Parathyroid adenoma (tissue), 2 donors: ENCODE measurements at regions not wholly inside any gene's neighbourhood (a gene's known extent, or its start where the extent isn't known, plus 50 kb on each side); places are given as distances from the start of the nearest gene placed in this dataset.
"Not testable (repeated sequence)": the region's sequence is repeated elsewhere in the genome, so short reads cannot be mapped to it uniquely, and the experiment has no call there.

Experiments
- H2AFZ ChIP-seq: fragments of 300-600 bp; sonication (generic); one replicate; pipeline ENCODE4 v1.7.0; 2017; ENCODE audit warnings: antibody characterized with exemption, mild to moderate bottlenecking
- H3K27ac ChIP-seq: fragments of 300-600 bp; sonication (generic); one replicate; pipeline ENCODE4 v1.7.0; 2017
- H3K27me3 ChIP-seq: fragments of 300-600 bp; sonication (generic); one replicate; pipeline ENCODE4 v1.7.0; 2017; ENCODE audit warnings: low read length; ENCODE audit not compliant: control insufficient read depth, insufficient read depth
- H3K36me3 ChIP-seq: fragments of 300-600 bp; sonication (generic); one replicate; pipeline ENCODE4 v1.7.0; 2017; ENCODE audit warnings: low read length; ENCODE audit not compliant: control insufficient read depth, insufficient read depth
- H3K4me1 ChIP-seq: fragments of 300-600 bp; sonication (generic); one replicate; pipeline ENCODE4 v1.7.0; 2017; ENCODE audit warnings: control low read depth
- H3K4me2 ChIP-seq: fragments of 300-600 bp; sonication (generic); one replicate; pipeline ENCODE4 v1.7.0; 2017; ENCODE audit warnings: low read length
- H3K4me3 ChIP-seq: fragments of 300-600 bp; sonication (generic); one replicate; pipeline ENCODE4 v1.7.0; 2017; ENCODE audit warnings: low read depth, low read length
- H3K79me2 ChIP-seq: fragments of 300-600 bp; sonication (generic); one replicate; pipeline ENCODE4 v1.7.0; 2017; ENCODE audit warnings: control low read depth
- H3K9ac ChIP-seq: fragments of 300-600 bp; sonication (generic); one replicate; pipeline ENCODE4 v1.7.0; 2017; ENCODE audit warnings: mild to moderate bottlenecking
- H3K9me3 ChIP-seq: fragments of 300-600 bp; sonication (generic); one replicate; pipeline ENCODE4 v1.7.0; 2017; ENCODE audit warnings: low read length; ENCODE audit not compliant: control insufficient read depth
- TF ChIP-seq, protein P1 (sequence below): fragments of 300-600 bp; sonication (generic); IDR thresholded peaks from one replicate; pipeline ENCODE4 v1.7.0; 2017; ENCODE audit warnings: antibody characterized with exemption, mild to moderate bottlenecking
- donor health status: primary hyperparathyroidism.

DNA sequence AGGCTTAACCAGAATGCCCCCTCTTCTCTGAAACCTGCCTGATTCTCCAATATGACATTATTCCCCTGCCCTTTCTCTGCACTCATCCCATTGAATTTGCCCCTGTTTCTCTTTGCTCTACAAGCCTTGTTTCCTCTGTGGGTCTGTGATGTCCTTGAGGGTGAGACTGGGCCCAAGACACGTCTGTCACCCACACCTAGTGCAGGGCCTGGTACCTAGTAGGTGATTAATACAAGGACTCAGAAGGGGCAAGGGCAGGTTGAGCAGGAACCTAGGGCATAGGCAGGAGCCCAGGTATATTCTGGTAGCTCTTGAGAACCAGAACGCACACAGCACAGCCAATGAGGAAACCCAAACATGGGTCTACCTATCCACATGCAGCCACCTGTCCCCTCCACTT, 81.9 kb upstream of the HMGXB4 start:
- H3K9ac ChIP-seq, result no peak overlapping the region
- H3K4me1 ChIP-seq, result no peaks in the 10 kb centered on the region
- no peaks in the 10 kb centered on the region for H3K79me2 ChIP-seq
- no peaks in the 10 kb centered on the region for H3K27me3 ChIP-seq
- no peak overlapping the region for H2AFZ ChIP-seq
- no peak overlapping the region for H3K4me2 ChIP-seq
- H3K27ac ChIP-seq, result no peak overlapping the region
- TF ChIP-seq, protein P1, sequence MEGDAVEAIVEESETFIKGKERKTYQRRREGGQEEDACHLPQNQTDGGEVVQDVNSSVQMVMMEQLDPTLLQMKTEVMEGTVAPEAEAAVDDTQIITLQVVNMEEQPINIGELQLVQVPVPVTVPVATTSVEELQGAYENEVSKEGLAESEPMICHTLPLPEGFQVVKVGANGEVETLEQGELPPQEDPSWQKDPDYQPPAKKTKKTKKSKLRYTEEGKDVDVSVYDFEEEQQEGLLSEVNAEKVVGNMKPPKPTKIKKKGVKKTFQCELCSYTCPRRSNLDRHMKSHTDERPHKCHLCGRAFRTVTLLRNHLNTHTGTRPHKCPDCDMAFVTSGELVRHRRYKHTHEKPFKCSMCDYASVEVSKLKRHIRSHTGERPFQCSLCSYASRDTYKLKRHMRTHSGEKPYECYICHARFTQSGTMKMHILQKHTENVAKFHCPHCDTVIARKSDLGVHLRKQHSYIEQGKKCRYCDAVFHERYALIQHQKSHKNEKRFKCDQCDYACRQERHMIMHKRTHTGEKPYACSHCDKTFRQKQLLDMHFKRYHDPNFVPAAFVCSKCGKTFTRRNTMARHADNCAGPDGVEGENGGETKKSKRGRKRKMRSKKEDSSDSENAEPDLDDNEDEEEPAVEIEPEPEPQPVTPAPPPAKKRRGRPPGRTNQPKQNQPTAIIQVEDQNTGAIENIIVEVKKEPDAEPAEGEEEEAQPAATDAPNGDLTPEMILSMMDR, result no peak
- no peaks in the 10 kb centered on the region for H3K36me3 ChIP-seq
- no peaks in the 10 kb centered on the region for H3K9me3 ChIP-seq
- H3K4me3 ChIP-seq, result no peak overlapping the region

DNA sequence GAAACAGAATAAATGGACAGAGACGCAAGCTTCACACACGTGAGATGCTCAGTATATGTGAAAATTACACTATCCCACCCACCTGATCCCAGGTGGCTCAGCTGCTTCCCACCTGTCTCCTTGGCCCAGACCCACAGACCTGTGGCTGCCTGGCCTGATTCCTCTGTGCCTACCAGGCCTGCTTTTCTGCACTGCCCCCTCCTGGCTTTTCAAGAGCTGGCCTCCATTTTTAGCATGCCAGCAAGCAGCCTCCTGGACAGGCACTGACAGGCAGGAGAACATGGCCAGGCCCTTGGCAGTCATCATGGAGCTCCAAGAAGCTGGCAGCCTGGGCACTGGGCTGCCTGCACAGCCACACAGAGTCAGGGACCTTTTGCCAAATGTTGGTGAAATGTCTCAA, 79.5 kb upstream of the HMGXB4 start:
- no peaks in the 10 kb centered on the region for H3K4me1 ChIP-seq
- no peak overlapping the region for H2AFZ ChIP-seq
- no peaks in the 10 kb centered on the region for H3K27me3 ChIP-seq
- no peaks in the 10 kb centered on the region for H3K36me3 ChIP-seq
- H3K4me2 ChIP-seq, result no peak overlapping the region
- TF ChIP-seq, protein P1, result no peak
- H3K4me3 ChIP-seq, result no peak overlapping the region
- no peak overlapping the region for H3K9ac ChIP-seq
- H3K79me2 ChIP-seq, result no peaks in the 10 kb centered on the region
- H3K9me3 ChIP-seq, result no peaks in the 10 kb centered on the region
- no peak overlapping the region for H3K27ac ChIP-seq

DNA sequence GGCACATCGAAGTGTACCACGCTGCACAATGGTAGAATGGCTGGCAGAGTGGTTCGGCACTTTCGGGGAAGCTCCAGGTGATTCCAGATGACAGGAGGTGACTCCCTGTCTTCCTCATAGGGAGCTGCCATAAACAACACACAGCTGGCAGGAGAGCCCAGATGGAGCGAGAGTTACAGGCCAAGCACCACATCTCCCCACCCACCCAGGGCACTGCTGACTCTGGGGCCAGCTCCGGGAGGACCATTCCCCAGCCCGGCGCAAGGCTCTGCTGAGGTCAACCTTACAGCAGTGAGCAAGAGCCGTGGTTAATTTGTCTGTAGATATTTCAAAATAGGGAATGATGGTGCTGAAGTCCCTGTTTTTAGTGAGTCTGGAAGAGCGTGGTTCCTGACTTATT, 78.8 kb upstream of the HMGXB4 start:
- Histone ChIP-seq H3K9ac (no peak overlapping the region), H3K36me3 (no peaks in the 10 kb centered on the region), H3K27me3 (no peaks in the 10 kb centered on the region), H3K4me2 (no peak overlapping the region), H3K4me1 (no peaks in the 10 kb centered on the region), H3K27ac (no peak overlapping the region), H3K4me3 (no peak overlapping the region), H2AFZ (no peak overlapping the region), H3K79me2 (no peaks in the 10 kb centered on the region), H3K9me3 (no peaks in the 10 kb centered on the region)
- TF ChIP-seq, protein P1, result no peak

DNA sequence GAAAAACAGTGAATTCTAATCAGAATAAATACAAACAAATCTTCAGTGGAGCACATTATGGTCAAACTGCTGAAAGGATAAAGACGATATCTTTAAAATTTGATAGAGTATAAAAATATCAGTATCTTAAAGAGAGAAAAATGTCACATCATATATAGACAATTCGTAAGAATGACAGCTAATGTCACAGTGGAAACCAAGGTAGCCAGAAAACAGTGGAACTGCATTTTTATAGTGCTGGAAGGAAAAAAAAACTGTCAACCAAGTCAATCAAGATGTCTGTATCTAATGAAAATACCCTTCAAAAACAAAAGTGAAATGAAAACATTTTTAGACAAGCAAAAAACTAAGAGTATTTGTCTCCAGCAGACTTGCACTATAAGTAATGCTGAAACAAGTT, 73.4 kb upstream of the HMGXB4 start:
- Histone ChIP-seq H3K4me3 (no peak overlapping the region), H3K79me2 (no peaks in the 10 kb centered on the region), H3K4me2 (no peak overlapping the region)

DNA sequence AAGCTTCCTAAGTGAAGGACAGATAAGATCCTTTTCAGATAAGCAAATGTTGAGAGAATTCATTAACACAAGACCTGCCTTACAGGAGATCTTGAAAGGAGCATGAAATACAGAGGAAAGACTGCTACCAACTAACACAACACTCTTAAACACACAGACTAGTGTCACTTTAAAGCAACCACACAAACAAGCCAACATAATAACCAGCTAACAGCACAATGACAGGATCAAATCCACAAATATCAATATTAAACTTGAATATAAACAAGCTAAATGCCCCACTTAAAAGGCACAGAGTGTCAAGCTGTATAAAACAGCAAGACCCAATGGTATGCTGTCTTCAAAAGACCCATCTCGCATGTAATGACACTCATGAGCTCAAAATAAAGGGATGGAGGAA, 70.8 kb upstream of the HMGXB4 start:
- H2AFZ ChIP-seq, result no peak overlapping the region
- H3K9me3 ChIP-seq, result no peaks in the 10 kb centered on the region
- no peaks in the 10 kb centered on the region for H3K79me2 ChIP-seq
- H3K4me3 ChIP-seq, result no peak overlapping the region
- H3K36me3 ChIP-seq, result no peaks in the 10 kb centered on the region
- no peaks in the 10 kb centered on the region for H3K4me1 ChIP-seq
- H3K9ac ChIP-seq, result no peak overlapping the region
- no peak overlapping the region for H3K27ac ChIP-seq
- TF ChIP-seq, protein P1, result no peak
- no peak overlapping the region for H3K4me2 ChIP-seq
- no peaks in the 10 kb centered on the region for H3K27me3 ChIP-seq

More for the DNA sequence above, 73.4 kb upstream of the HMGXB4 start:
- Histone ChIP-seq H3K9ac (no peak overlapping the region), H3K27me3 (no peaks in the 10 kb centered on the region), H2AFZ (no peak overlapping the region), H3K36me3 (no peaks in the 10 kb centered on the region), H3K27ac (no peak overlapping the region), H3K4me1 (no peaks in the 10 kb centered on the region), H3K9me3 (no peaks in the 10 kb centered on the region)
- TF ChIP-seq, protein P1, result no peak

DNA sequence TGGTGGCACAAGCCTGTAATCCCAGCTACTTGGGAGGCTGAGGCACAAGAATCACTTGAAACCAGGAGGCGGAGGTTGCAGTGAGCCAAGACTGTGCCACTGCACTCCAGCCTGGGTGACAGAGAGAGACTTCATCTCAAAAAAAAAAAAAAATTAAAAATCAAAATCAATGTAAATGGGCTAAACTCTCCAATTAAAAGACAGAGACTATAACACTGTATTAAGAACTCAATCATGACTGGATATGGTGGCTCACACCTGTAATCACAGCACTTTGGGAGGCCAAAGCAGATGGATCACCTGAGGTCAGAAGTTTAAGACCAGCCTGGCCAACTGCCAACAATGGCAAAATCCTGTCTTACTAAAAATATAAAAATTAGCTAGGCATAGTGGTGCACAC, 68.4 kb upstream of the HMGXB4 start:
- H2AFZ ChIP-seq, H3K36me3 ChIP-seq, H3K4me1 ChIP-seq, H3K27me3 ChIP-seq, H3K9ac ChIP-seq, H3K4me3 ChIP-seq, H3K4me2 ChIP-seq, H3K9me3 ChIP-seq, H3K79me2 ChIP-seq, H3K27ac ChIP-seq: not testable (repeated sequence)
